Naive thymus-derived CD8-positive, alpha-beta T cell (primary cell): ENCODE measurements at regions not wholly inside any gene's neighbourhood (a gene's known extent, or its start where the extent isn't known, plus 50 kb on each side); places are given as distances from the start of the nearest gene placed in this dataset.
A peak's percentile ranks its signal among the peaks of the same experiment; 100 is the strongest.
"Not testable (repeated sequence)": the region's sequence is repeated elsewhere in the genome, so short reads cannot be mapped to it uniquely, and the experiment has no call there.

Experiments used
- ATAC-seq, 2 donors: fragments of 150-1000 bp; cut with Tn5 transposase in 1 of 2; sonication (Bioruptor Pico), chemical (Tn5 transposase) in 1 of 2; 1 replicate in 1 of 2; 2 replicates in 1 of 2; pipeline ENCODE4 v1.10.0; 2021; ENCODE audit warnings: mild to moderate bottlenecking in 2 of 2, moderate library complexity in 2 of 2
- POLR2A ChIA-PET: fragments of 350-600 bp; sonication (Branson Sonifier 250); formaldehyde crosslinking; loops from one replicate; lab custom pipeline; 2021; ENCODE audit warnings: antibody characterized with exemption; lab: Charles Lee
- DNase-seq, 10 donors: peaks; one replicate each; pipeline versions ENCODE4 v3.0.0 to v3.0.0-alpha.2; 2020 to 2022
- H3K27ac Mint-ChIP-seq, 10 donors: one replicate each; pipeline ENCODE4 v1.8.0; 2020 to 2022; ENCODE audit warnings: mild to moderate bottlenecking in 10 of 10, mixed read lengths in 10 of 10, moderate library complexity in 4 of 10, inconsistent platforms in 1 of 10
- H3K27me3 Mint-ChIP-seq, 5 donors: one replicate each; pipeline ENCODE4 v1.8.0; 2021 to 2022; ENCODE audit warnings: mixed read lengths in 5 of 5
- H3K36me3 Mint-ChIP-seq, 3 donors: one replicate each; pipeline ENCODE4 v1.8.0; 2020 to 2022; ENCODE audit warnings: mixed read lengths in 3 of 3, mild to moderate bottlenecking in 2 of 3, inconsistent platforms in 1 of 3
- H3K4me1 Mint-ChIP-seq, 4 donors: one replicate each; pipeline ENCODE4 v1.8.0; 2021 to 2022; ENCODE audit warnings: mixed read lengths in 4 of 4
- H3K4me3 Mint-ChIP-seq, 10 donors: one replicate each; pipeline ENCODE4 v1.8.0; 2020 to 2022; ENCODE audit warnings: mild to moderate bottlenecking in 10 of 10, mixed read lengths in 10 of 10, moderate library complexity in 6 of 10, inconsistent platforms in 1 of 10
- H3K9me3 Mint-ChIP-seq, 9 donors: one replicate each; pipeline ENCODE4 v1.8.0; 2020 to 2022; ENCODE audit warnings: mixed read lengths in 9 of 9, mild to moderate bottlenecking in 3 of 9, inconsistent platforms in 1 of 9, moderate library complexity in 1 of 9

GRCh38 chr3:70471464-70472342, 159.3 kb upstream of the MDFIC2 start:
- DNase-seq: no peak
- no peak for ATAC-seq
- Mint-ChIP-seq H3K4me3 (no peak overlapping the region), H3K27me3 (peaks cover 0 to 9% (median 2%) of the 10 kb centered on the region in 5 donors), H3K36me3 (no peaks in the 10 kb centered on the region), H3K27ac (no peak overlapping the region), H3K4me1 (no peaks in the 10 kb centered on the region), H3K9me3 (no peaks in the 10 kb centered on the region)
- POLR2A ChIA-PET: no interaction called here

- Mint-ChIP-seq H3K9me3 (peaks cover 0 to 7% (median 0%) of the 10 kb centered on the region in 9 donors), H3K27ac (no peak overlapping the region), H3K36me3 (no peaks in the 10 kb centered on the region), H3K4me1 (no peaks in the 10 kb centered on the region), H3K4me3 (no peak overlapping the region), H3K27me3 (peaks cover 0 to 11% (median 5%) of the 10 kb centered on the region in 5 donors)
- no peak for DNase-seq
- no peak for ATAC-seq
- POLR2A ChIA-PET: no interaction called here
Observed at GRCh38 chr3:70466096-70466495, 153.7 kb upstream of the MDFIC2 start.

GRCh38 chr3:70464876-70465275, 152.4 kb upstream of the MDFIC2 start:
- no peak for DNase-seq
- POLR2A ChIA-PET: no interaction called here
- H3K36me3 Mint-ChIP-seq: no peaks in the 10 kb centered on the region
- no peak overlapping the region for H3K4me3 Mint-ChIP-seq
- peaks cover 7 to 23% (median 9%) of the 10 kb centered on the region in 5 donors for H3K27me3 Mint-ChIP-seq
- H3K9me3 Mint-ChIP-seq: peaks cover 0 to 10% (median 0%) of the 10 kb centered on the region in 9 donors
- no peaks in the 10 kb centered on the region for H3K4me1 Mint-ChIP-seq
- no peak for ATAC-seq
- H3K27ac Mint-ChIP-seq: no peak overlapping the region

GRCh38 chr3:70464465-70464864, 152.0 kb upstream of the MDFIC2 start:
- H3K27me3 Mint-ChIP-seq: peaks cover 7 to 26% (median 9%) of the 10 kb centered on the region in 5 donors

GRCh38 chr3:70450220-70450619, 137.8 kb upstream of the MDFIC2 start:
- H3K4me3 Mint-ChIP-seq, DNase-seq, H3K27ac Mint-ChIP-seq, H3K4me1 Mint-ChIP-seq, ATAC-seq, POLR2A ChIA-PET, H3K36me3 Mint-ChIP-seq: not testable (repeated sequence)
- Mint-ChIP-seq H3K9me3 (peaks cover under 1 to 46% (median 24%) of the 10 kb centered on the region in 9 donors), H3K27me3 (peaks cover 5 to 30% (median 11%) of the 10 kb centered on the region in 5 donors)

More at GRCh38 chr3:70464465-70464864, 152.0 kb upstream of the MDFIC2 start:
- Mint-ChIP-seq H3K9me3 (peaks cover 0 to 11% (median 0%) of the 10 kb centered on the region in 9 donors), H3K4me1 (no peaks in the 10 kb centered on the region), H3K4me3 (no peak overlapping the region), H3K36me3 (no peaks in the 10 kb centered on the region), H3K27ac (no peak overlapping the region)
- DNase-seq (no peak), ATAC-seq (no peak)
- POLR2A ChIA-PET: no interaction called here

GRCh38 chr3:70435422-70435821, 123.0 kb upstream of the MDFIC2 start:
- H3K36me3 Mint-ChIP-seq, H3K4me1 Mint-ChIP-seq, H3K4me3 Mint-ChIP-seq, H3K9me3 Mint-ChIP-seq, ATAC-seq, H3K27ac Mint-ChIP-seq, DNase-seq, POLR2A ChIA-PET: not testable (repeated sequence)
- H3K27me3 Mint-ChIP-seq: peaks cover 1 to 56% (median 31%) of the 10 kb centered on the region in 5 donors

- no peak for DNase-seq
- POLR2A ChIA-PET: no interaction called here
- no peaks in the 10 kb centered on the region for H3K36me3 Mint-ChIP-seq
- ATAC-seq: no peak
- peaks cover 0 to 40% (median 20%) of the 10 kb centered on the region in 5 donors for H3K27me3 Mint-ChIP-seq
- peaks cover 0 to 4% (median 0%) of the 10 kb centered on the region in 9 donors for H3K9me3 Mint-ChIP-seq
- no peak overlapping the region for H3K27ac Mint-ChIP-seq
- no peak overlapping the region for H3K4me3 Mint-ChIP-seq
- no peaks in the 10 kb centered on the region for H3K4me1 Mint-ChIP-seq
Observed at GRCh38 chr3:70433091-70433490, 120.7 kb upstream of the MDFIC2 start.

- no peak overlapping the region for H3K27ac Mint-ChIP-seq
- no peak overlapping the region for H3K4me3 Mint-ChIP-seq
- peaks cover 0 to 4% (median 0%) of the 10 kb centered on the region in 9 donors for H3K9me3 Mint-ChIP-seq
- H3K4me1 Mint-ChIP-seq: no peaks in the 10 kb centered on the region
- peaks cover 0 to 29% (median 13%) of the 10 kb centered on the region in 5 donors for H3K27me3 Mint-ChIP-seq
- POLR2A ChIA-PET: no interaction called here
- H3K36me3 Mint-ChIP-seq: no peaks in the 10 kb centered on the region
- ATAC-seq (no peak), DNase-seq (no peak)
Observed at GRCh38 chr3:70431911-70432310, 119.5 kb upstream of the MDFIC2 start.

- ATAC-seq (no peak), DNase-seq (no peak)
- H3K27ac Mint-ChIP-seq: no peak overlapping the region
- H3K36me3 Mint-ChIP-seq: no peaks in the 10 kb centered on the region
- H3K9me3 Mint-ChIP-seq: no peaks in the 10 kb centered on the region
- H3K27me3 Mint-ChIP-seq: peaks cover 4 to 18% (median 9%) of the 10 kb centered on the region in 5 donors
- POLR2A ChIA-PET: no interaction called here
- no peaks in the 10 kb centered on the region for H3K4me1 Mint-ChIP-seq
- H3K4me3 Mint-ChIP-seq: no peak overlapping the region
Observed at GRCh38 chr3:70426071-70426470, 113.6 kb upstream of the MDFIC2 start.

GRCh38 chr3:70421506-70421905, 109.1 kb upstream of the MDFIC2 start:
- H3K9me3 Mint-ChIP-seq: peaks cover 0 to 6% (median 0%) of the 10 kb centered on the region in 9 donors
- no peak overlapping the region for H3K27ac Mint-ChIP-seq
- POLR2A ChIA-PET: no interaction called here
- no peak for ATAC-seq
- no peak for DNase-seq
- H3K4me1 Mint-ChIP-seq: no peaks in the 10 kb centered on the region
- H3K36me3 Mint-ChIP-seq: no peaks in the 10 kb centered on the region
- H3K4me3 Mint-ChIP-seq: no peak overlapping the region
- peaks cover 11 to 49% (median 15%) of the 10 kb centered on the region in 5 donors for H3K27me3 Mint-ChIP-seq

- ATAC-seq (no peak), DNase-seq (no peak)
- H3K27me3 Mint-ChIP-seq: peaks cover 8 to 15% (median 10%) of the 10 kb centered on the region in 5 donors
- H3K36me3 Mint-ChIP-seq: no peaks in the 10 kb centered on the region
- no peak overlapping the region for H3K4me3 Mint-ChIP-seq
- H3K4me1 Mint-ChIP-seq: no peaks in the 10 kb centered on the region
- peaks cover 3 to 19% (median 13%) of the 10 kb centered on the region in 9 donors for H3K9me3 Mint-ChIP-seq
- POLR2A ChIA-PET: no interaction called here
- peak overlapping the region in 1 of 10 donors; percentile 71 for H3K27ac Mint-ChIP-seq
Observed at GRCh38 chr3:70409018-70409417, 96.6 kb upstream of the MDFIC2 start.

GRCh38 chr3:70400194-70400593, 87.8 kb upstream of the MDFIC2 start:
- no peak for DNase-seq
- Mint-ChIP-seq H3K4me1 (no peaks in the 10 kb centered on the region), H3K36me3 (no peaks in the 10 kb centered on the region), H3K9me3 (peaks cover 0 to 3% (median 0%) of the 10 kb centered on the region in 9 donors), H3K27me3 (peaks cover 6 to 14% (median 11%) of the 10 kb centered on the region in 5 donors), H3K27ac (no peak overlapping the region), H3K4me3 (no peak overlapping the region)
- POLR2A ChIA-PET: no interaction called here
- no peak for ATAC-seq

GRCh38 chr3:70393881-70394612, 81.6 kb upstream of the MDFIC2 start:
- no peak for DNase-seq
- POLR2A ChIA-PET: no interaction called here
- ATAC-seq: no peak
- H3K27me3 Mint-ChIP-seq: peaks cover 3 to 26% (median 9%) of the 10 kb centered on the region in 5 donors
- peaks cover 0 to 4% (median under 1%) of the 10 kb centered on the region in 9 donors for H3K9me3 Mint-ChIP-seq
- H3K36me3 Mint-ChIP-seq: peaks cover 0 to under 1% (median 0%) of the 10 kb centered on the region in 3 donors
- H3K27ac Mint-ChIP-seq: no peak overlapping the region
- no peaks in the 10 kb centered on the region for H3K4me1 Mint-ChIP-seq
- H3K4me3 Mint-ChIP-seq: no peak overlapping the region
